A549 (cell line): ENCODE measurements at regions not wholly inside any gene's neighbourhood (a gene's known extent, or its start where the extent isn't known, plus 50 kb on each side); places are given as distances from the start of the nearest gene placed in this dataset.
A peak's percentile ranks its signal among the peaks of the same experiment; 100 is the strongest.

ENCODE experiments used
- ATAC-seq, 2 experiments: fragments of 200-7000 bp in 1 of 2; fragments of >200 bp in 1 of 2; cut with Nextera tagmentation in 1 of 2; cut with Tn5 transposase in 1 of 2; 3 replicates each; pipeline versions ENCODE4 v1.8.0 to v1.9.1; 2018 to 2020; ENCODE audit warnings: mild to moderate bottlenecking in 1 of 2, moderate library complexity in 1 of 2
- CTCF ChIA-PET: fragments of 300-600 bp; sonication (Branson Sonifier 250); formaldehyde crosslinking; extraction: SDS; loops from one replicate; lab custom pipeline; 2021; ENCODE audit warnings: antibody characterized with exemption, inconsistent platforms; lab: Yijun Ruan, JAX
- POLR2A ChIA-PET: fragments of 350-600 bp; formaldehyde crosslinking; extraction: SDS; loops from one replicate; lab custom pipeline; 2021; ENCODE audit warnings: antibody characterized with exemption, inconsistent platforms; lab: Yijun Ruan, JAX
- DNase-seq, 2 experiments: peaks; one replicate each; pipeline versions ENCODE4 v3.0.0 to v3.0.0-alpha.2; 2011 to 2016; ENCODE audit warnings: low read depth in 1 of 2, low spot score in 1 of 2
- FAIRE-seq: peaks from 2 replicates; lab custom pipeline; 2011; peaks lifted over from hg19 to GRCh38; lab: Jason Lieb, UNC
- H3K27ac ChIP-seq, 2 experiments: fragments of >200 bp; sonication (Bioruptor Twin); formaldehyde crosslinking; 3 replicates each; pipeline ENCODE4 v1.5.1; 2016 to 2017
- H3K4me1 ChIP-seq: fragments of >200 bp; sonication (Bioruptor Twin); formaldehyde crosslinking; 3 replicates; pipeline ENCODE4 v1.6.1; 2016
- H3K4me2 ChIP-seq: fragments of >200 bp; sonication (Bioruptor Twin); formaldehyde crosslinking; 3 replicates; pipeline ENCODE4 v1.6.1; 2016
- H3K4me3 ChIP-seq: fragments of >200 bp; sonication (Bioruptor Twin); formaldehyde crosslinking; 3 replicates; pipeline ENCODE4 v1.5.1; 2016
- H3K9me3 ChIP-seq: fragments of >200 bp; sonication (Bioruptor Twin); formaldehyde crosslinking; 3 replicates; pipeline ENCODE4 v1.6.1; 2016
- BHLHE40 ChIP-seq: IDR thresholded peaks from 2 replicates; pipeline ENCODE4 v1.6.1; 2012; ENCODE audit warnings: low read depth, low read length, inconsistent platforms
- CBX8 ChIP-seq: fragments of 200-600 bp; sonication (generic); IDR thresholded peaks from 2 replicates; pipeline ENCODE4 v1.6.1; 2016
- CHD2 ChIP-seq: fragments of 150-350 bp; IDR thresholded peaks from 2 replicates; pipeline ENCODE4 v1.6.1; 2014; ENCODE audit warnings: low read length; ENCODE audit not compliant: partially characterized antibody
- E2F6 ChIP-seq: IDR thresholded peaks from 2 replicates; pipeline ENCODE4 v1.6.1; 2012; ENCODE audit warnings: low read depth, borderline replicate concordance
- EHF ChIP-seq: fragments of 250-450 bp; sonication (Bioruptor Pico); IDR thresholded peaks from 2 replicates; pipeline ENCODE4 v1.5.0; 2020; ENCODE audit warnings: mild to moderate bottlenecking
- EHMT2 ChIP-seq: fragments of 200-600 bp; sonication (generic); IDR thresholded peaks from 2 replicates; pipeline ENCODE4 v1.6.1; 2016; ENCODE audit warnings: antibody characterized with exemption, low read depth, mild to moderate bottlenecking, moderate library complexity
- ELK1 ChIP-seq: fragments of 150-350 bp; IDR thresholded peaks from 2 replicates; pipeline ENCODE4 v1.6.1; 2014; ENCODE audit warnings: low read depth, mild to moderate bottlenecking, low read length
- EP300 ChIP-seq, 2 experiments: fragments of >200 bp; sonication (Bioruptor Twin); formaldehyde crosslinking; IDR thresholded peaks; 2 replicates in 1 of 2; 3 replicates in 1 of 2; pipeline ENCODE4 v1.6.1; 2016 to 2017
- FOSB ChIP-seq: fragments of 250-450 bp; sonication (Bioruptor Pico); IDR thresholded peaks from 2 replicates; pipeline ENCODE4 v1.5.0; 2020; ENCODE audit warnings: mild to moderate bottlenecking, moderate library complexity
- FOSL2 ChIP-seq, 2 experiments: fragments of 450-650 bp in 1 of 2; fragments of >200 bp in 1 of 2; sonication (Bioruptor Twin) in 1 of 2; formaldehyde crosslinking; IDR thresholded peaks; 2 replicates each; pipeline versions ENCODE4 v1.5.0 to v1.6.1; 2016 to 2020; ENCODE audit warnings: mild to moderate bottlenecking in 1 of 2, moderate library complexity in 1 of 2
- GATA3 ChIP-seq: IDR thresholded peaks from 2 replicates; pipeline ENCODE4 v1.6.1; 2012; ENCODE audit warnings: borderline replicate concordance
- HES2 ChIP-seq: fragments of >200 bp; sonication (Bioruptor Twin); formaldehyde crosslinking; IDR thresholded peaks from 2 replicates; pipeline ENCODE4 v1.6.1; 2016
- HEYL ChIP-seq: fragments of 250-450 bp; sonication (Bioruptor Pico); IDR thresholded peaks from 2 replicates; pipeline ENCODE4 v1.8.0; 2021; ENCODE audit warnings: mild to moderate bottlenecking, moderate library complexity
- HOXB5 ChIP-seq: fragments of 250-450 bp; sonication (Bioruptor Pico); IDR thresholded peaks from 2 replicates; pipeline ENCODE4 v1.5.0; 2020; ENCODE audit warnings: mild to moderate bottlenecking, moderate library complexity
- JUN ChIP-seq, 2 experiments: fragments of >200 bp; sonication (Bioruptor Twin); formaldehyde crosslinking; IDR thresholded peaks; 2 replicates in 1 of 2; 3 replicates in 1 of 2; pipeline ENCODE4 v1.6.1; 2016 to 2017
- JUNB ChIP-seq: fragments of >200 bp; sonication (Bioruptor Twin); formaldehyde crosslinking; IDR thresholded peaks from 2 replicates; pipeline ENCODE4 v1.6.1; 2016
- KDM1A ChIP-seq: fragments of 200-600 bp; sonication (generic); IDR thresholded peaks from 2 replicates; pipeline ENCODE4 v1.6.1; 2016; ENCODE audit warnings: low read depth, mild to moderate bottlenecking
- KDM5A ChIP-seq: fragments of 200-600 bp; sonication (generic); IDR thresholded peaks from 2 replicates; pipeline ENCODE4 v1.6.1; 2016; ENCODE audit warnings: antibody characterized with exemption, mild to moderate bottlenecking
- MAFK ChIP-seq: fragments of 450-650 bp; IDR thresholded peaks from 2 replicates; pipeline ENCODE4 v1.6.1; 2014; ENCODE audit not compliant: partially characterized antibody
- NPAS2 ChIP-seq: fragments of 250-450 bp; sonication (Bioruptor Pico); IDR thresholded peaks from 2 replicates; pipeline ENCODE4 v1.8.0; 2022; ENCODE audit warnings: mild to moderate bottlenecking, moderate library complexity, borderline replicate concordance
- POLR2A ChIP-seq: IDR thresholded peaks from 2 replicates; pipeline ENCODE4 v1.6.1; 2012; ENCODE audit warnings: mild to moderate bottlenecking, low read length
- RAD21 ChIP-seq, 2 experiments: fragments of >200 bp in 1 of 2; sonication (Bioruptor Twin) in 1 of 2; formaldehyde crosslinking in 1 of 2; IDR thresholded peaks in 1 of 2; conservative IDR thresholded peaks in 1 of 2; 2 replicates in 1 of 2; 3 replicates in 1 of 2; pipeline ENCODE4 v1.6.1; 2012 to 2018; ENCODE audit warnings: inconsistent platforms in 1 of 2
- RARB ChIP-seq: fragments of 250-450 bp; sonication (Bioruptor Pico); IDR thresholded peaks from 2 replicates; pipeline ENCODE4 v1.8.0; 2021; ENCODE audit warnings: mild to moderate bottlenecking, moderate library complexity
- RCOR1 ChIP-seq: fragments of 150-350 bp; IDR thresholded peaks from 2 replicates; pipeline ENCODE4 v1.6.1; 2014; ENCODE audit warnings: antibody characterized with exemption, low read length, low read depth
- SREBF2 ChIP-seq: fragments of 450-650 bp; IDR thresholded peaks from 2 replicates; pipeline ENCODE4 v1.6.1; 2014; ENCODE audit warnings: mild to moderate bottlenecking, moderate library complexity
- USF2 ChIP-seq: fragments of 450-650 bp; IDR thresholded peaks from 2 replicates; pipeline ENCODE4 v1.6.1; 2014; ENCODE audit warnings: antibody characterized with exemption
- ZNF302 ChIP-seq: fragments of 250-450 bp; sonication (Bioruptor Pico); IDR thresholded peaks from 2 replicates; pipeline ENCODE4 v1.9.0; 2021; ENCODE audit warnings: inconsistent platforms, mild to moderate bottlenecking, moderate library complexity
- ZSCAN20 ChIP-seq: fragments of 250-450 bp; sonication (Bioruptor Pico); IDR thresholded peaks from 2 replicates; pipeline ENCODE4 v1.8.0; 2022; ENCODE audit warnings: mild to moderate bottlenecking, moderate library complexity
- WGBS: methylation state at CpG from one replicate; pipeline ENCODE4 v1.1.6; 2017; ENCODE audit errors: missing lambda C conversion rate; 5-methylcytosine and 5-hydroxymethylcytosine counted together
- TF ChIP-seq, protein P1 (sequence below): fragments of 200-600 bp; sonication (generic); IDR thresholded peaks from 2 replicates; pipeline ENCODE4 v1.6.1; 2016; ENCODE audit warnings: antibody characterized with exemption, mild to moderate bottlenecking, moderate library complexity

DNA sequence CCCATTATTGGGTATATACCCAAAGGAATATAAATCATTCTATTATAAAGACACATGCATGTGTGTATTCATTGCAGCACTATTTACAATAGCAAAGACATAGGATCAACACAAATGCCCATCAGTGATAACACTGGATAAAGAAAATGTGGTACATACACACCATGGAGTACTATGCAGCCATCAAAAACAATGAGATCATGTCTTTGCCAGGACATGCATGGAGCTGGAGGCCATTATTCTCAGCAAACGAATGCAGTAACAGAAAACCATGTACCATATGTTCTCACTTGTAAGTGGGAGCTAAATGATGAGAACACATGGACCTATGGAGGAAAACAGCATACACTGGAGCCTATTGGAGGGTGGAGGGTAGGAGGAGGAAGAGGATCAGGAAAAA is 402.4 kb downstream of the CSNK1G3 start (continued):
- TF ChIP-seq, protein P1, sequence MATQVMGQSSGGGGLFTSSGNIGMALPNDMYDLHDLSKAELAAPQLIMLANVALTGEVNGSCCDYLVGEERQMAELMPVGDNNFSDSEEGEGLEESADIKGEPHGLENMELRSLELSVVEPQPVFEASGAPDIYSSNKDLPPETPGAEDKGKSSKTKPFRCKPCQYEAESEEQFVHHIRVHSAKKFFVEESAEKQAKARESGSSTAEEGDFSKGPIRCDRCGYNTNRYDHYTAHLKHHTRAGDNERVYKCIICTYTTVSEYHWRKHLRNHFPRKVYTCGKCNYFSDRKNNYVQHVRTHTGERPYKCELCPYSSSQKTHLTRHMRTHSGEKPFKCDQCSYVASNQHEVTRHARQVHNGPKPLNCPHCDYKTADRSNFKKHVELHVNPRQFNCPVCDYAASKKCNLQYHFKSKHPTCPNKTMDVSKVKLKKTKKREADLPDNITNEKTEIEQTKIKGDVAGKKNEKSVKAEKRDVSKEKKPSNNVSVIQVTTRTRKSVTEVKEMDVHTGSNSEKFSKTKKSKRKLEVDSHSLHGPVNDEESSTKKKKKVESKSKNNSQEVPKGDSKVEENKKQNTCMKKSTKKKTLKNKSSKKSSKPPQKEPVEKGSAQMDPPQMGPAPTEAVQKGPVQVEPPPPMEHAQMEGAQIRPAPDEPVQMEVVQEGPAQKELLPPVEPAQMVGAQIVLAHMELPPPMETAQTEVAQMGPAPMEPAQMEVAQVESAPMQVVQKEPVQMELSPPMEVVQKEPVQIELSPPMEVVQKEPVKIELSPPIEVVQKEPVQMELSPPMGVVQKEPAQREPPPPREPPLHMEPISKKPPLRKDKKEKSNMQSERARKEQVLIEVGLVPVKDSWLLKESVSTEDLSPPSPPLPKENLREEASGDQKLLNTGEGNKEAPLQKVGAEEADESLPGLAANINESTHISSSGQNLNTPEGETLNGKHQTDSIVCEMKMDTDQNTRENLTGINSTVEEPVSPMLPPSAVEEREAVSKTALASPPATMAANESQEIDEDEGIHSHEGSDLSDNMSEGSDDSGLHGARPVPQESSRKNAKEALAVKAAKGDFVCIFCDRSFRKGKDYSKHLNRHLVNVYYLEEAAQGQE = no peak
- no peak for TF ChIP-seq HEYL
- TF ChIP-seq JUNB = no peak
- no peak for TF ChIP-seq E2F6
- TF ChIP-seq EHMT2 = no peak
- TF ChIP-seq GATA3 = no peak
- no peak for TF ChIP-seq SREBF2
- no peak for TF ChIP-seq RARB

DNA sequence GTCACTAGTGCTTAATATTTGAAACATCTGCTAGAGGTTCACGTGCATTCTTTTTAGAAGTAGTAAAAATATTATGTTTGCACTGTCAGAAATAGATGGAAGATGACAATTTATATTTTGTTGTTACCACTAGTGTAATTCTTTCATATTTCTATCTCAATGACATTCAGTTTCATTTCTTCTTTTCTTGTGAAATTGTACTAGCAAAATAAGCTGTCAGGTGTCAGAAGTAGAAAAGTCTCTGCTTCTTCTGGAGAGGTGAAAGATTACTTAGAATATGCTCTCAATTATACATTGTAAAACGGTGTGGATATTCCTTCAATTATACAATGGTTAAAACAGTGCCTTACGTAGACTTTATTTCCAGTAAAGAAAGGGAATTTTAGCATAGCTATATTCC is 395.4 kb downstream of the CSNK1G3 start:
- no peak for FAIRE-seq
- ChIA-PET POLR2A (no interaction called here), CTCF (no interaction called here)
- WGBS = 34% methylated on average over 3 of the region's 3 CpGs
- TF ChIP-seq RCOR1 (no peak), NPAS2 (CRISPR knock-in tag) (no peak), FOSB (no peak), BHLHE40 (no peak), CBX8 (no peak), POLR2A (no peak), ELK1 (no peak), MAFK (no peak), JUN (IDR thresholded peaks at IDR 0.05) (no peak), FOSL2 (IDR thresholded peaks at IDR 0.05) (no peak), FOSL2 (CRISPR knock-in tag; IDR thresholded peaks at IDR 0.05) (no peak), ZSCAN20 (CRISPR knock-in tag) (no peak), RARB (no peak), EP300 (IDR thresholded peaks at IDR 0.05) (no peak), KDM5A (no peak), HOXB5 (CRISPR knock-in tag) (no peak), KDM1A (no peak), CHD2 (no peak)
- ATAC-seq = no peak
- Histone ChIP-seq H3K4me1 (no peaks in the 10 kb centered on the region), H3K4me3 (no peak overlapping the region), H3K4me2 (no peak overlapping the region), H3K27ac (no peak overlapping the region), H3K9me3 (no peaks in the 10 kb centered on the region)
- no peak for DNase-seq

DNA sequence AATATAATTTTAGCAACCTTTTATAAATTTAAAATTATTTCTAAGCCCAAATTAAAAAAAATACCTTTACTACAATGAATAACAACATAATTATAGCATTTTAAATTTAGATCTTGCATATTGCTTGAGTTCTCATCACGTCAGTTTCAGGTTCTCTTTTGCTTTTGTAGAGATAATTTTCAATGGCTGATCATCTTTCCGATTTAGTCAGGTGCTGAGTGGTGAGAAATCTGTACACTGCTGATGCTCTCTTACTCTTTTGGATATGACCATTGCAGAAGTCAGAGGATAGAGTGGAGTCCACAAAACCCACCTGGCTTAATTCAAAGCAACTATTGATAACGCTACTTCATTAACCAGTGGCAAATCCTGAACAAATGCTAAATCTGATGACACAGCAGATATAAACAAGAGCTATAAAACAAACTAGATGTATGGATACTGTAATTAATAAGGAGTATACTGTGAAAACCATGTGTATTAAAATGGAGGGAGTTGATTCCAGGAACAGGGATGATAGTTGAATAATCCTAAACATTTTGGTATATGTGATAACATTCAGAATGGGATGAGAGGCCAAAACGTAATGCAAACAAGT is 394.8 kb downstream of the CSNK1G3 start:
- H3K4me3 ChIP-seq = no peak overlapping the region
- DNase-seq (no peak), ATAC-seq (no peak), FAIRE-seq (no peak)
- H3K4me2 ChIP-seq = no peak overlapping the region
- WGBS = 33% methylated on average over 4 of the region's 4 CpGs
- no peak overlapping the region for H3K27ac ChIP-seq
- H3K9me3 ChIP-seq = no peaks in the 10 kb centered on the region
- no peaks in the 10 kb centered on the region for H3K4me1 ChIP-seq
- CTCF ChIA-PET = no interaction called here
- TF ChIP-seq ELK1 (no peak), MAFK (peak; percentile 94), EHF (CRISPR knock-in tag) (no peak), HES2 (no peak), RAD21 (conservative IDR thresholded peaks at IDR 0.05 in 1 of 2, IDR thresholded peaks at IDR 0.05 in 1 of 2) (no peak), ZNF302 (no peak), USF2 (no peak), JUN (IDR thresholded peaks at IDR 0.05) (no peak)
- POLR2A ChIA-PET = no interaction called here
